HCT116 (cell line): ENCODE measurements at regions not wholly inside any gene's neighbourhood (a gene's known extent, or its start where the extent isn't known, plus 50 kb on each side); places are given as distances from the start of the nearest gene placed in this dataset.
"Not testable (repeated sequence)": the region's sequence is repeated elsewhere in the genome, so short reads cannot be mapped to it uniquely, and the experiment has no call there.

ENCODE experiments used
- CTCF ChIP-seq, 3 experiments: fragments of 200-600 bp in 1 of 3; sonication (generic) in 1 of 3; IDR thresholded peaks in 2 of 3; conservative IDR thresholded peaks in 1 of 3; 2 replicates each; pipeline ENCODE4 v1.5.1; 2012 to 2017; ENCODE audit warnings: low read depth in 2 of 3, low read length in 2 of 3, antibody characterized with exemption in 1 of 3, borderline replicate concordance in 1 of 3, control low read depth in 1 of 3, mild to moderate bottlenecking in 1 of 3, mixed read lengths in 1 of 3, mixed run types in 1 of 3, moderate library complexity in 1 of 3; ENCODE audit not compliant: insufficient read depth in 1 of 3
- EZH2 ChIP-seq: fragments of 200-600 bp; sonication (generic); IDR thresholded peaks from 2 replicates; pipeline ENCODE4 v1.6.1; 2017; ENCODE audit warnings: antibody characterized with exemption, mixed run types
- JUND ChIP-seq: IDR thresholded peaks from 2 replicates; pipeline ENCODE4 v1.6.1; 2012
- POLR2A ChIP-seq: IDR thresholded peaks from 2 replicates; pipeline ENCODE4 v1.7.0; 2011; ENCODE audit warnings: borderline replicate concordance; ENCODE audit not compliant: insufficient read depth, insufficient read length; ENCODE audit errors: extremely low read depth
- POLR2AphosphoS5 ChIP-seq: IDR thresholded peaks from 2 replicates; pipeline ENCODE4 v1.6.1; 2011; ENCODE audit warnings: mild to moderate bottlenecking, low read depth, low read length, moderate library complexity
- REST ChIP-seq: IDR thresholded peaks from 2 replicates; pipeline ENCODE4 v1.6.1; 2012; ENCODE audit warnings: low read depth
- ZBTB33 ChIP-seq: IDR thresholded peaks from 2 replicates; pipeline ENCODE4 v1.6.1; 2011; ENCODE audit warnings: mild to moderate bottlenecking, low read length, moderate library complexity; ENCODE audit not compliant: insufficient replicate concordance; ENCODE audit errors: extremely low read depth
- ZNF274 ChIP-seq: fragments of 200-500 bp; sonication (Bioruptor generic); IDR thresholded peaks from 2 replicates; pipeline ENCODE4 v1.6.1; 2014; ENCODE audit warnings: mild to moderate bottlenecking, low read depth, low read length, inconsistent platforms

- not testable (repeated sequence) for TF ChIP-seq CTCF (IDR thresholded peaks at IDR 0.05 in 2 of 3, conservative IDR thresholded peaks at IDR 0.05 in 1 of 3; ENCODE audit: borderline replicate concordance in 1 of 3, insufficient read depth in 1 of 3, low read depth in 2 of 3, low read length in 2 of 3); POLR2A; REST; ZNF274; POLR2AphosphoS5; ZBTB33; EZH2; JUND
Observed at GRCh38 chr20:1731828-1732375, 74.3 kb upstream of the SIRPG start.
